Choroid plexus epithelial cell (primary cell): ENCODE measurements at regions not wholly inside any gene's neighbourhood (a gene's known extent, or its start where the extent isn't known, plus 50 kb on each side); places are given as distances from the start of the nearest gene placed in this dataset.

ENCODE experiments used
- DNase-seq: peaks from one replicate; pipeline ENCODE4 v3.0.0-alpha.2; 2010; ENCODE audit warnings: low read depth
- H3K4me3 ChIP-seq: 2 replicates; pipeline ENCODE4 v1.5.1; 2011; ENCODE audit warnings: low read depth, mild to moderate bottlenecking, control low read depth, low read length, moderate library complexity
- CTCF ChIP-seq: conservative IDR thresholded peaks from 2 replicates; pipeline ENCODE4 v1.5.1; 2011; ENCODE audit warnings: low read depth, mild to moderate bottlenecking, control low read depth, inconsistent platforms, low read length, moderate library complexity

DNA sequence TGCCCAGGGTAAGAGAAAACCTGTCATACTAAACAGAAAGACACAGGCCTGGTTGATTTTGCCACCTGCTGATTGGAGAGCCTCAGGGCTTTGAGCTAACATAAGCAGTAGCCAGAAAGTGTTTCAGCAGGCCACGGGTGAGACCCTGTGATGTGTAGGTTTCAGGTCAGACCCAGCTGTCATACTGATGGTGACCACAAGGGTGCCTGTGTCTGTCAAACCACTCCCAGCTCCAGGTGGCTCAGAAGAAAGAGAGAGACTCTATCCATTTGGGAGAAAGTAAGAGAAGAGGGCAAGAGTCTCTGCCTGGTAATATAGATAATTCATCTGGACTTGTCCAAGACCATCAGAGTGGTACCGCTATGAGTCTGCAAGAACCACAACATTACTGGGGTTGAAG lies 72.8 kb upstream of the NLRP2B start:
- DNase-seq: no peak
- TF ChIP-seq CTCF: no peak
- no peak overlapping the region for H3K4me3 ChIP-seq

DNA sequence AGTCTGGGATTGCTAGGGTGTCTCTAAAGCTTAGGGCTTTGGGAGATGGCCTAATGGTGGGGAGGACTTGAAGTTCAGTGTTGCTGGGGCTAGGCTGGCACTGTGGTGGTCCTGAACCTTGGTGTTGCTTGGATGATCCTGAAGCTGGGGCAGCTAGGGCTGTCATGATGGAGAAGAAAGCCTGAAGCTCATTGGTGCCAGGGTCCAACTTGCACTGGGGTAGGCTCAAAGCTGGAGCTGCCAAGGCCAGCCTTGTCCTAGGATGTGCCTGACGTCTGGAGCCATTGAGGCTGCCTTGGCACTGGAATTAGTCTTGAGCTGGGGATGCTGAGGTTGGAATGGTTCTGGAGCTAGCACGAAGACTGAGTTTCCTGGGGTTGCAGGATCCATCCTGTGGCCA lies 61.0 kb upstream of the NLRP2B start:
- no peak overlapping the region for H3K4me3 ChIP-seq
- no peak for DNase-seq
- no peak for TF ChIP-seq CTCF

GRCh38 chrX:57737881-57738280 lies 57.8 kb upstream of the NLRP2B start:
- no peak for TF ChIP-seq CTCF
- no peak for DNase-seq
- H3K4me3 ChIP-seq: no peak overlapping the region
